PFSK-1 (cell line): ENCODE measurements at regions not wholly inside any gene's neighbourhood (a gene's known extent, or its start where the extent isn't known, plus 50 kb on each side); places are given as distances from the start of the nearest gene placed in this dataset.

Experiments used
- FOXP2 ChIP-seq: optimal IDR thresholded peaks from 2 replicates; pipeline ENCODE3; 2011; ENCODE audit warnings: borderline replicate concordance, control low read depth, inconsistent platforms; ENCODE audit not compliant: insufficient read depth; ENCODE audit errors: extremely low read length, extremely low read depth
- POLR2AphosphoS5 ChIP-seq: IDR thresholded peaks from 2 replicates; pipeline ENCODE4 v1.6.1; 2012; ENCODE audit warnings: low read depth, mild to moderate bottlenecking, control low read depth, low read length, moderate library complexity
- REST ChIP-seq, 2 experiments: IDR thresholded peaks; 2 replicates each; pipeline versions ENCODE4 v1.6.1 to v1.8.0; 2011 to 2012; ENCODE audit warnings: low read depth in 2 of 2, low read length in 2 of 2, control low read depth in 1 of 2, inconsistent platforms in 1 of 2, mild to moderate bottlenecking in 1 of 2, moderate library complexity in 1 of 2; ENCODE audit not compliant: insufficient read depth in 1 of 2
- SIN3A ChIP-seq: IDR thresholded peaks from 2 replicates; pipeline ENCODE4 v1.6.1; 2012; ENCODE audit warnings: mild to moderate bottlenecking, low read length, moderate library complexity, borderline replicate concordance; ENCODE audit not compliant: insufficient read depth
- TAF1 ChIP-seq: IDR thresholded peaks from 2 replicates; pipeline ENCODE4 v1.6.1; 2012; ENCODE audit warnings: low read length, control low read depth, borderline replicate concordance; ENCODE audit not compliant: insufficient read depth

- TF ChIP-seq REST (IDR thresholded peaks at IDR 0.05; ENCODE audit: insufficient read depth in 1 of 2, low read depth in 2 of 2, low read length in 2 of 2) (no peak), TAF1 (no peak), SIN3A (no peak), POLR2AphosphoS5 (no peak), FOXP2 (no peak)
These were observed 653.7 kb downstream of the NR2F1-AS1 start for GRCh38 chr5:92927291-92927778.
